ENCODE measurements at regions not wholly inside any gene's neighbourhood (a gene's known extent, or its start where the extent isn't known, plus 50 kb on each side); places are given as distances from the start of the nearest gene placed in this dataset.

GRCh38 chr2:120920454-120921148 lies 184.9 kb downstream of the GLI2 start:
- no peak for DNase-seq

- no peak for DNase-seq
These were observed 185.8 kb downstream of the GLI2 start for GRCh38 chr2:120921457-120921856.

GRCh38 chr2:120922571-120923332 lies 187.1 kb downstream of the GLI2 start:
- no peak for DNase-seq

- no peak for DNase-seq
These were observed 187.8 kb downstream of the GLI2 start for GRCh38 chr2:120923426-120923825.

GRCh38 chr2:120924924-120925323 lies 189.3 kb downstream of the GLI2 start:
- no peak for DNase-seq

- DNase-seq, result no peak
These were observed 191.0 kb downstream of the GLI2 start for GRCh38 chr2:120926463-120927264.

GRCh38 chr2:120927265-120927628 lies 191.6 kb downstream of the GLI2 start:
- no peak for DNase-seq

- DNase-seq, result no peak
These were observed 194.2 kb downstream of the GLI2 start for GRCh38 chr2:120929829-120930228.

GRCh38 chr2:120930236-120930635 lies 194.6 kb downstream of the GLI2 start:
- no peak for DNase-seq

GRCh38 chr2:120930864-120931263 lies 195.2 kb downstream of the GLI2 start:
- DNase-seq, result no peak

- DNase-seq, result no peak
These were observed 196.8 kb downstream of the GLI2 start for GRCh38 chr2:120932472-120932871.

GRCh38 chr2:120932881-120933280 lies 197.2 kb downstream of the GLI2 start:
- no peak for DNase-seq

GRCh38 chr2:120933693-120934573 lies 198.3 kb downstream of the GLI2 start:
- no peak for DNase-seq

GRCh38 chr2:120934574-120935338 lies 199.1 kb downstream of the GLI2 start:
- no peak for DNase-seq

GRCh38 chr2:120935339-120936313 lies 200.0 kb downstream of the GLI2 start:
- no peak for DNase-seq

- no peak for DNase-seq
These were observed 201.0 kb downstream of the GLI2 start for GRCh38 chr2:120936476-120937334.

- no peak for DNase-seq
These were observed 202.0 kb downstream of the GLI2 start for GRCh38 chr2:120937686-120938044.

GRCh38 chr2:120938045-120938771 lies 202.5 kb downstream of the GLI2 start:
- DNase-seq, result no peak

All from NCI-H1092 (cell line).